Chondrocyte (in vitro differentiated cells): ENCODE measurements at regions not wholly inside any gene's neighbourhood (a gene's known extent, or its start where the extent isn't known, plus 50 kb on each side); places are given as distances from the start of the nearest gene placed in this dataset.

Experiments
- DNase-seq: peaks from one replicate; pipeline ENCODE4 v3.0.0; 2021; ENCODE audit warnings: mixed read lengths, low spot score
- H3K27ac Mint-ChIP-seq: one replicate; pipeline ENCODE4 v1.8.0; 2021; ENCODE audit warnings: mild to moderate bottlenecking, moderate library complexity, mixed read lengths; ENCODE audit not compliant: unreplicated experiment
- H3K27me3 Mint-ChIP-seq: 2 replicates; pipeline ENCODE4 v1.8.0; 2021; ENCODE audit warnings: low read depth, mixed read lengths
- H3K36me3 Mint-ChIP-seq: 2 replicates; pipeline ENCODE4 v1.8.0; 2021; ENCODE audit warnings: low read depth, mixed read lengths
- H3K4me1 Mint-ChIP-seq: 2 replicates; pipeline ENCODE4 v1.8.0; 2021; ENCODE audit warnings: low read depth, mild to moderate bottlenecking, mixed read lengths
- H3K4me3 Mint-ChIP-seq: one replicate; pipeline ENCODE4 v1.8.0; 2021; ENCODE audit warnings: mild to moderate bottlenecking, moderate library complexity, mixed read lengths; ENCODE audit not compliant: unreplicated experiment
- H3K9me3 Mint-ChIP-seq: 2 replicates; pipeline ENCODE4 v1.8.0; 2021; ENCODE audit warnings: low read depth, mixed read lengths
- TF ChIP-seq, protein P1 (sequence below): fragments of 200-600 bp; sonication (generic); IDR thresholded peaks from 2 replicates; pipeline ENCODE4 v1.5.0; 2021; ENCODE audit warnings: antibody characterized with exemption, mild to moderate bottlenecking, moderate library complexity

DNA sequence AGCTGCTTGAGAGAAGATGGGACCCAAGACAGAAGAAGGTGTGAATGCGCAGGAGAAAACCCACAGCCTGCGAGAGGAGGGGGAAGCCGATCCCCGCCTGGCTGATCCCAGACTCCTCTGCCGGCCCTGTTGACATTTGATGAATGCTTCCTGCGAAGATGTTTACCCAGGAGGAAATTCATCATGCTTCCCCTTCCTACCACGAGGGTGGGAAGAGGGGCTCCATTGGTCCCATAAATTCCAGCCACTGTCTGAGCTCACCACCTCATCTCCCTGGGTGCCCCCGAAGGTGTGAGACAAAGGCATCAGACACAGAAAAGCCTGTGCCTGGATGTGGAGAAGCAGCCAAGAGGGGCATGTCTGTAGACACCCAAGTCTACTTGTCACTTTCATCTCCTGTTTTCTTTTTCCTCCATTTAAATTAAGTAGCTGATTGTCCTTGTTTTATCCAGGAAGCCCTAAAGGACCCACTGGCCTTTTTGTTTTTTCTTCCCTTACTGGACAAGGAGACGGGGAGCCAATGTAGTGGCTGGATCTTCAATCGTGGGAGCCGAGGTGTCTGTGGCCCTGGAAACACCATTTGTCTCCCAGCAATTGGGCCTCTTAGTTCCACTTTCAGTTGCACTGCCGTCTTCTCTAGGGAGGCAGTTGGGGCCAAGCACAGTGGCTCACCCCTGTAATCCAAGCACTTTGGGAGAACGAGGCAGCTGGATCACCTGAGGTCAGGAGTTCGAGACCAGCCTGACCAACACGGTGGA is 95.3 kb upstream of the HES1 start:
- H3K27ac Mint-ChIP-seq = no peak overlapping the region
- H3K4me1 Mint-ChIP-seq = peaks cover 15% of the 10 kb centered on the region
- no peaks in the 10 kb centered on the region for H3K9me3 Mint-ChIP-seq
- no peak for DNase-seq
- H3K4me3 Mint-ChIP-seq = no peak overlapping the region
- TF ChIP-seq, protein P1, sequence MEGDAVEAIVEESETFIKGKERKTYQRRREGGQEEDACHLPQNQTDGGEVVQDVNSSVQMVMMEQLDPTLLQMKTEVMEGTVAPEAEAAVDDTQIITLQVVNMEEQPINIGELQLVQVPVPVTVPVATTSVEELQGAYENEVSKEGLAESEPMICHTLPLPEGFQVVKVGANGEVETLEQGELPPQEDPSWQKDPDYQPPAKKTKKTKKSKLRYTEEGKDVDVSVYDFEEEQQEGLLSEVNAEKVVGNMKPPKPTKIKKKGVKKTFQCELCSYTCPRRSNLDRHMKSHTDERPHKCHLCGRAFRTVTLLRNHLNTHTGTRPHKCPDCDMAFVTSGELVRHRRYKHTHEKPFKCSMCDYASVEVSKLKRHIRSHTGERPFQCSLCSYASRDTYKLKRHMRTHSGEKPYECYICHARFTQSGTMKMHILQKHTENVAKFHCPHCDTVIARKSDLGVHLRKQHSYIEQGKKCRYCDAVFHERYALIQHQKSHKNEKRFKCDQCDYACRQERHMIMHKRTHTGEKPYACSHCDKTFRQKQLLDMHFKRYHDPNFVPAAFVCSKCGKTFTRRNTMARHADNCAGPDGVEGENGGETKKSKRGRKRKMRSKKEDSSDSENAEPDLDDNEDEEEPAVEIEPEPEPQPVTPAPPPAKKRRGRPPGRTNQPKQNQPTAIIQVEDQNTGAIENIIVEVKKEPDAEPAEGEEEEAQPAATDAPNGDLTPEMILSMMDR = no peak
- peaks cover 45% of the 10 kb centered on the region for H3K27me3 Mint-ChIP-seq
- H3K36me3 Mint-ChIP-seq = no peaks in the 10 kb centered on the region

DNA sequence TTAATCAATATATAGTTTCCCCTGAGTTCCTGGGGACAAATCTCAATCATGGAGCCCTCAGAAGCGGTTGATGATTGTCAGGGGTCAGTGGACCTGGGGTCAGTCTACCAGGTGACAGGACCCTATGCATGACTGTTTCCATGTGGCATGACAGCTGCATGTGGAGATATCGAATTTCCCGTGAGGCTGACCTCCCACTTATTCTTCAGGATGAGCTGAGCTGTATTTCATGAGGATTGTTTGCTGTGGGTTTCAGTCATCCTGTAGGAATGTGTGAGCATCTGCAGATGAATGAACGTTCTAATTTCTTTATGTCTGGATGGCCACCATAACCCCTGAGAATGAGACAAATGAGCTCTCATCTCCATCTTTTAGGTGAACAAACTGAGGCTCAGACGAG is 93.0 kb upstream of the HES1 start:
- Mint-ChIP-seq H3K27me3 (peaks cover 25% of the 10 kb centered on the region), H3K9me3 (no peaks in the 10 kb centered on the region), H3K4me3 (no peak overlapping the region), H3K4me1 (peaks cover 15% of the 10 kb centered on the region), H3K36me3 (no peaks in the 10 kb centered on the region), H3K27ac (no peak overlapping the region)
- DNase-seq = no peak
- TF ChIP-seq, protein P1 = no peak

DNA sequence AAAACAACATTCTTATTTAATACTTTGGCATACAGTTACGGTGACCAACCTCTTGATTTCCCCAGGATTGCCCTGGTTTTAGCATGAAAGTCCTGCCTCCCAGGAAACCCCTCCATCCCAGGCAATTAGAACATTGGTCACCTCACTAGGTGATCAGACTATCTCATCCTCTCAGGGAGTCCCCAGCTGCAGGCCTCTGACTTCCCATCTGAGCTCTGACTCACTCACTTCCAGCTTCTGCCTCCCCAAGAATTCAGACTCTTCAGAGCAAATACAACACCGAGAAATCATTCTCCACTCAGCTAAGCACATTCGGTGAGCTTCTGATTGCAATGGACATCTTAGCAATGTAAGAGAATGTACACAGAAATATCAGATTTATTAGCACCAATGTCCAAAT is 92.4 kb upstream of the HES1 start:
- TF ChIP-seq, protein P1 = no peak
- DNase-seq = no peak
- H3K27ac Mint-ChIP-seq = no peak overlapping the region

DNA sequence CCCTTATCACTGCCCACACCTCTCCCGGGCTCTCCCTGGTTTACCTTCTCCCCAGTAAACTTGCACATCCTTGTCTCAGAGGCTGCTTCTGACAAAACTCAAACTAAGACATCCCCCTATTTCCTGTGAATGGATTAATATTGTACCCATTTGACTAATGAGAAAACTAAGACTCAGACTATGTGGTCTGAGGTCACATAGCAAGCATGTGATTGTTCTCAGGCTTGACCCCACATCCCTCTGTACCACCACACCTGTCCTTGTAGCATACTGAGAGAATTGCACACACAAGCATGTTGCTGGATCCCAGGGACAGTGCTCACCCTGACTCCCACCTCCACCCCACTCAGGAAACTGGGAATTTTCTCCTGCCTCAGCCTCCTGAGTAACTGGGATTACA is 90.7 kb upstream of the HES1 start:
- TF ChIP-seq, protein P1 = no peak
- Mint-ChIP-seq H3K9me3 (peaks cover 6% of the 10 kb centered on the region), H3K36me3 (peaks cover 4% of the 10 kb centered on the region), H3K27me3 (peaks cover 33% of the 10 kb centered on the region), H3K4me3 (no peak overlapping the region), H3K27ac (no peak overlapping the region), H3K4me1 (peaks cover 15% of the 10 kb centered on the region)
- no peak for DNase-seq

More for the DNA sequence above, 92.4 kb upstream of the HES1 start:
- Mint-ChIP-seq H3K4me3 (no peak overlapping the region), H3K27me3 (peaks cover 26% of the 10 kb centered on the region), H3K9me3 (no peaks in the 10 kb centered on the region), H3K36me3 (no peaks in the 10 kb centered on the region), H3K4me1 (peaks cover 15% of the 10 kb centered on the region)

DNA sequence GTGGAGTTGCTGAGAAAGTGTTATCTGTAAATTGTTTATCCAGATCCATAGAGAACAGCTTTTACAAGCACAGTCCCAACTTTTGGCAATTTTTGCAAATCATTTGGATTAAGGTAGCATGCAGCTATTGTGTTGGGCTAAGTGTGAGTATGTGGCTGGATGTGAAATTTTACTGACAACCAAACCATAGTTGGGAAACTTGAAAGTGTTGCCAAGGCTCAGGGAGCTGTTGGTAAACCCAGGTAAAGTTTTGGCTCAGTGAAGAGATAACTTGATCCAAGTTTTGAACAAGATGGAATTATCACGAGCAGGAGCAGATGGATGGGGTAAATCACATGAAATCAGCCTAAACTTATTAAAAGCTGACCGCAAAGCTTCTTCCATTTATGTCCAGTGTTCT is 90.0 kb upstream of the HES1 start:
- Mint-ChIP-seq H3K4me1 (peaks cover 15% of the 10 kb centered on the region), H3K27ac (no peak overlapping the region), H3K36me3 (peaks cover 10% of the 10 kb centered on the region), H3K9me3 (peaks cover 12% of the 10 kb centered on the region), H3K4me3 (no peak overlapping the region), H3K27me3 (peaks cover 29% of the 10 kb centered on the region)
- TF ChIP-seq, protein P1 = no peak
- no peak for DNase-seq
